BLaER1 treated with 17β-estradiol and CSF1 and Interleukin-3, amounts not matched to agents 10 nM and 100 nM (cell line): ENCODE measurements at regions not wholly inside any gene's neighbourhood (a gene's known extent, or its start where the extent isn't known, plus 50 kb on each side); places are given as distances from the start of the nearest gene placed in this dataset.

ENCODE experiments used
- H3K27ac ChIP-seq, 11 experiments: shearing (Covaris generic); formaldehyde crosslinking; 2 replicates each; pipeline ENCODE4 v1.8.1; 2022
- H3K27me3 ChIP-seq, 11 experiments: shearing (Covaris generic); formaldehyde crosslinking; 2 replicates each; pipeline ENCODE4 v1.8.1; 2022
- H3K36me3 ChIP-seq, 11 experiments: shearing (Covaris generic); formaldehyde crosslinking; 2 replicates each; pipeline ENCODE4 v1.8.1; 2022
- H3K4me1 ChIP-seq, 10 experiments: shearing (Covaris generic); formaldehyde crosslinking; 2 replicates each; pipeline ENCODE4 v1.8.1; 2022
- H3K4me2 ChIP-seq, 11 experiments: shearing (Covaris generic); formaldehyde crosslinking; 2 replicates each; pipeline ENCODE4 v1.8.1; 2022
- H3K4me3 ChIP-seq, 10 experiments: shearing (Covaris generic); formaldehyde crosslinking; 2 replicates each; pipeline ENCODE4 v1.8.1; 2022
- H3K9ac ChIP-seq, 11 experiments: shearing (Covaris generic); formaldehyde crosslinking; 2 replicates each; pipeline ENCODE4 v1.8.1; 2022
- H3K9me3 ChIP-seq, 11 experiments: shearing (Covaris generic); formaldehyde crosslinking; replicated peaks in 1 of 11; 2 replicates each; pipeline ENCODE4 v1.8.1; 2022
- H4K20me1 ChIP-seq, 11 experiments: shearing (Covaris generic); formaldehyde crosslinking; 2 replicates each; pipeline ENCODE4 v1.8.1; 2022
- Cebpa-rat ChIP-seq, 11 experiments: shearing (Covaris generic); IDR thresholded peaks; 2 replicates each; pipeline ENCODE4 v1.8.1; 2022

DNA sequence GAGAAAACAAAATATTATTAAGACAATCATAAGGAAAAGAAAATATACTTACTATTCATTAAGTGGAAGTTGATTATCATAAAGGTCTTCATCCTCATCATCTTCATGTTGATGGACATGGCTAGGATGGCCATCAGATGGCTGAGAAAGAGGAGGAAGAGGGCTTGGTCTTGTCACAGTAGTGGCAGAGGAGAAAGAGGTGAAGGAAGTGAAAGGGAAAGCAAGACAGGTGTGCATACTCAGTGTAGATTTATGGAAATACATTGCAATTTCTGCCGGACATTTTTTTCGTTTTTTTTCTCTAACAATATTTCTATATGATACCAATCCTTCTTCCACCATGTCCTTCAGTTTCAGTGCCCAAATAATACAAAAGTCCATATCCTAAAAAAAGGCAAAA is 1409.8 kb downstream of the PCDH7 start:
- H3K9ac ChIP-seq: no peak overlapping the region
- H3K36me3 ChIP-seq: no peaks in the 10 kb centered on the region
- no peaks in the 10 kb centered on the region for H3K9me3 ChIP-seq
- H3K27ac ChIP-seq: no peak overlapping the region
- peaks cover 0 to 6% (median 1%) of the 10 kb centered on the region in 10 experiments; a peak in 2 of 20 replicates for H3K4me1 ChIP-seq
- H3K27me3 ChIP-seq: no peaks in the 10 kb centered on the region
- H3K4me3 ChIP-seq: no peak overlapping the region
- H3K4me2 ChIP-seq: no peak overlapping the region
- no peak for TF ChIP-seq Cebpa-rat (IDR thresholded peaks at IDR 0.05)
- H4K20me1 ChIP-seq: no peaks in the 10 kb centered on the region

DNA sequence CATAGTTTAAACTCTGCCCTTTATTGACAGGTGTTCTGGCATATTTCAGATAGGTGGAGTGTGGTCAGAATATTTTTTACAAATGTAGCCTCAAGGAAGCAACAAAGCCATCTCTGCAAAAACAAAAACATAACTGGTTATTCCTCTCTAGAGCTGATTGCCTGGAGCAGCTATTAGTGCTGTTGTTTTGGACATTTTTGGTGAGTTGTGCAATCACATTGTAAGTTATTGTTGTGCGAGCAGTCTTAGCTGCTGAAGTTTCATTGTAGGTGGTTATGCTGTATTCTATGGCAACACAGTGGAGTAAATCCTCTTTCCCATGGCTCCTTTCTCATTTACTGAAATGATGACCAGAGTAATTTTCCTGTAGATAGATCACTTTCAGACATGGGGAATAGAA is 1413.0 kb downstream of the PCDH7 start:
- H3K4me1 ChIP-seq: no peaks in the 10 kb centered on the region
- no peaks in the 10 kb centered on the region for H4K20me1 ChIP-seq
- no peak; a peak in 1 of 22 replicates for TF ChIP-seq Cebpa-rat (IDR thresholded peaks at IDR 0.05)
- no peak overlapping the region for H3K9ac ChIP-seq
- H3K36me3 ChIP-seq: no peaks in the 10 kb centered on the region
- H3K27me3 ChIP-seq: no peaks in the 10 kb centered on the region
- no peak overlapping the region for H3K4me3 ChIP-seq
- H3K4me2 ChIP-seq: no peak overlapping the region
- no peaks in the 10 kb centered on the region for H3K9me3 ChIP-seq
- H3K27ac ChIP-seq: no peak overlapping the region

- Histone ChIP-seq H3K4me1 (no peaks in the 10 kb centered on the region), H3K27ac (no peak overlapping the region), H3K27me3 (no peaks in the 10 kb centered on the region), H3K4me2 (no peak overlapping the region), H3K36me3 (no peaks in the 10 kb centered on the region), H3K9me3 (no peaks in the 10 kb centered on the region), H3K4me3 (no peak overlapping the region), H4K20me1 (no peaks in the 10 kb centered on the region), H3K9ac (no peak overlapping the region)
- TF ChIP-seq Cebpa-rat (IDR thresholded peaks at IDR 0.05): no peak
Measured at GRCh38 chr4:32133734-32134133, 1413.6 kb downstream of the PCDH7 start.

DNA sequence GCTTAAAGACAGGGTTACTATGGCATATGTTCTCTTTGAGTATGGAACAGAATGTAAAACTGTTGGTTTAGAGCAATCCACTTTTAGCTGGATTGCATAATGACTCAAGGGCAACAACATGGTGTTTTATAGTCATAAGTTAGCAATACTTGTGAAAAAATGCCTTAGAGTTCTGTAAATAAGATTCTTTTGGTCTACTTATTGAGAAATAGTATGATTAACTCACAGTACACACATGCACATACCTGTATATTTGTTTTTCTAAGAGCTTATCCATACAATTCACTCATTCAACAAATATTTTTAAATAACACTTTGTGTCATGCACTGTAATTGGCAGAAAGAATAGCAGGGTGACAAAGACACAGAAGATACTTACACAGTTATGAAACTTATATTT is 1415.5 kb downstream of the PCDH7 start:
- no peak for TF ChIP-seq Cebpa-rat (IDR thresholded peaks at IDR 0.05)
- Histone ChIP-seq H3K4me2 (no peak overlapping the region), H3K36me3 (no peaks in the 10 kb centered on the region)

GRCh38 chr4:32136081-32136787 is 1416.1 kb downstream of the PCDH7 start:
- H3K27me3 ChIP-seq: no peaks in the 10 kb centered on the region
- peaks cover 0 to 13% (median 0%) of the 10 kb centered on the region in 10 experiments; a peak in 5 of 20 replicates for H3K4me1 ChIP-seq
- H3K27ac ChIP-seq: no peak overlapping the region
- no peaks in the 10 kb centered on the region for H3K36me3 ChIP-seq
- H4K20me1 ChIP-seq: no peaks in the 10 kb centered on the region
- H3K4me3 ChIP-seq: no peak overlapping the region
- no peak overlapping the region for H3K9ac ChIP-seq
- TF ChIP-seq Cebpa-rat (IDR thresholded peaks at IDR 0.05): no peak
- H3K4me2 ChIP-seq: no peak overlapping the region
- H3K9me3 ChIP-seq: no peaks in the 10 kb centered on the region

More for the DNA sequence above, 1415.5 kb downstream of the PCDH7 start:
- no peaks in the 10 kb centered on the region for H4K20me1 ChIP-seq
- no peaks in the 10 kb centered on the region for H3K27me3 ChIP-seq
- H3K4me1 ChIP-seq: peaks cover 0 to 7% (median 0%) of the 10 kb centered on the region in 10 experiments; a peak in 5 of 20 replicates
- no peak overlapping the region for H3K27ac ChIP-seq
- no peaks in the 10 kb centered on the region for H3K9me3 ChIP-seq
- H3K4me3 ChIP-seq: no peak overlapping the region
- H3K9ac ChIP-seq: no peak overlapping the region

DNA sequence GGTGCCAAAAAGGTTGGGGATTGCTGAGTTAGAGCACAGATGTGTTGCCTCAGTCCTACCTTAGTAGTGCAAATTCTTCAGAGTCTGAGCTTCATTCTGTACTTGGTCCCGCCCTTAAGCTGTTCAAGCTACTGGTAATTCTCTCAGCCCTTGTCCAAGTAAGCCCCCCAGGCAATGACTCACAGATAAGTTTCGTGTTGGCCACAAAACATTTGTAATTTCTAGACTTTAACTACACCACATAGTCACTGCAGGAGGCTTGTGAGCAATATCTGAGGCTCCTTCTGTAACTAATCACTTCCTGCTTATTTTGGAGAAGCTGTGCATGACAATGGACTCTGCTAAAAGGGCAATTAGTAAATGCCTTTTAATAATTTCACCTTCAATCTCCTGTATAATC is 1420.5 kb downstream of the PCDH7 start:
- no peak for TF ChIP-seq Cebpa-rat (IDR thresholded peaks at IDR 0.05)
- Histone ChIP-seq H3K4me1 (peaks cover 0 to 19% (median 0%) of the 10 kb centered on the region in 10 experiments; a peak in 5 of 20 replicates), H3K27ac (peak overlapping the region in 2 of 11 experiments; percentile 28 to 30; a peak in 3 of 22 replicates), H3K36me3 (no peaks in the 10 kb centered on the region), H3K4me3 (no peak overlapping the region), H3K9ac (no peak overlapping the region), H4K20me1 (no peaks in the 10 kb centered on the region), H3K9me3 (no peaks in the 10 kb centered on the region), H3K27me3 (no peaks in the 10 kb centered on the region), H3K4me2 (peak overlapping the region in 3 of 11 experiments; percentile 34 to 43 (median 42); a peak in 5 of 22 replicates)

DNA sequence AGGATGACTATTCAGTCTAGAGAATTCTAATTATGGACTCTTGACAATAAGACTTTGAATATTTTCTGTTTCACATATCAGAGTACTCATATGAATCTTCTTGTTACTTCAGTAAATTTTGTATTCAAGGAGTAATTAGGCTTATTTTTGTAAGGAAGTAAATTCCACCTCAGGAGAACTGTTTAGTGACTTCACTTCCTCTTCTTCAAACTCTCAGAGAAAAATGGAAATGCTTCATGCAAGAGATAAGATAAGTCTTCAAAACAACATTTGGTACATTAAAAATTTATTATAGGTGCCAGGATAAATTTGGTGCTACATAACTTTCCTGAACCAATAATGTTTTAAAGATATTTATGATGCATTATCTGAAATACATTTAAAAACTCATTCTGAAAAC is 1421.9 kb downstream of the PCDH7 start:
- Histone ChIP-seq H3K4me1 (peaks cover 0 to 19% (median 0%) of the 10 kb centered on the region in 10 experiments; a peak in 5 of 20 replicates), H3K4me2 (no peak overlapping the region), H3K27me3 (no peaks in the 10 kb centered on the region), H3K27ac (no peak overlapping the region), H3K9me3 (no peaks in the 10 kb centered on the region), H4K20me1 (no peaks in the 10 kb centered on the region), H3K36me3 (no peaks in the 10 kb centered on the region), H3K9ac (no peak overlapping the region), H3K4me3 (no peak overlapping the region)
- TF ChIP-seq Cebpa-rat (IDR thresholded peaks at IDR 0.05): no peak

DNA sequence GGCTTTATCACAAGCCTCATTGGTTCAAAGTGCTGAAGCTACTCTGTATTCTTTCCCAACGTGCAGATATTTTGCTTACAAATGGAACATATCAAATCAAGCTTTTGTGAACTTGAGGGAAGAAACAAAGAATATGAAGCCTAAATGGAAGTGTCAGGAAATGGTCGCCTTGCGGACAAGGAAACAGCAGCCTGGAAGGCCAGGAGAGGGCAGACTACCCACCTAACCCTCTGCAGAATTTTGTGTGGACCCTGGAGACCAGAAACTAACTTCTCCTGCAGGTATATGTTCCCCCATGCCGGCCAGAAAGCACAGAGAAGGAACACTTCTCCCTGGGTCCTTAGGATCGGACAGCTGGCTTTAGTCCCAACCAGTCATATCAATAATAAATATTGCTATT is 1425.8 kb downstream of the PCDH7 start:
- no peak for TF ChIP-seq Cebpa-rat (IDR thresholded peaks at IDR 0.05)
- Histone ChIP-seq H3K9me3 (no peaks in the 10 kb centered on the region), H3K4me2 (no peak overlapping the region), H3K9ac (no peak overlapping the region), H3K36me3 (no peaks in the 10 kb centered on the region), H4K20me1 (no peaks in the 10 kb centered on the region), H3K4me1 (peaks cover 0 to 13% (median 0%) of the 10 kb centered on the region in 10 experiments; a peak in 5 of 20 replicates), H3K27ac (no peak overlapping the region), H3K4me3 (no peak overlapping the region), H3K27me3 (no peaks in the 10 kb centered on the region)

DNA sequence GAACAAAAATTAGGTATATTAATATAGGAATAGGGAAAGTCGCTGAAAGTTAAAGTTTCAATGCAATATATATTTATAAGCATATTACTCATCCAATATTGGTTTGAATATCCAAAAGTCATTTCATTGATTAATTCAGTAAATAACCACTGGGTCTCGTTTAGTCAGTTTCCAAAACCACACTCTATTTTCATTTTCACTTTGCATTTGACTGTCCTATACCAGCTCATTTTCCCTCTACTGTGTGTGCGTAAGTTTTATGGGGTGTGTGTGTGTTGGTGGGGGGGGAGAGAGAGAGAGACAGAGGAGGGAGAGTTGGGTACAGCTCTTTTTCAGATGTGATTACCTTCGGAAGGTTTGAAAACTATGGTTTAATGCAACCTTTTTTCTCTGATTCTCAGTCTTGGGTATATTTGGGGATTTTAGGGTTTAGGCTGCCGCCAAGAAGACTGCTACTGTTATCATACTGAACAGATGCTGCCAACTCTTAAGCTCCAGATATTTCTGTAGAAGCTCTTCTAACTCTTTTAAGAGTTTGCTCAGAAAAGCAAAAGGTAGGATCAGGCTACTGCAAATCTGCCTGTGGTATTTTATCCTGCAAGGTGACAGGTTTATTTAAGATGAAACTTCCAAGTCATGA is 1427.4 kb downstream of the PCDH7 start:
- Histone ChIP-seq H3K9me3 (no peaks in the 10 kb centered on the region), H3K4me3 (no peak overlapping the region), H3K4me1 (no peaks in the 10 kb centered on the region), H3K36me3 (no peaks in the 10 kb centered on the region), H3K27ac (no peak overlapping the region), H3K9ac (no peak overlapping the region), H4K20me1 (no peaks in the 10 kb centered on the region), H3K27me3 (no peaks in the 10 kb centered on the region), H3K4me2 (no peak overlapping the region)
- TF ChIP-seq Cebpa-rat (IDR thresholded peaks at IDR 0.05): no peak
